Liver (tissue), 8 donors: ENCODE measurements at regions not wholly inside any gene's neighbourhood (a gene's known extent, or its start where the extent isn't known, plus 50 kb on each side); places are given as distances from the start of the nearest gene placed in this dataset.
"Not testable (repeated sequence)": the region's sequence is repeated elsewhere in the genome, so short reads cannot be mapped to it uniquely, and the experiment has no call there.

ENCODE experiments used
- DNase-seq: peaks from one replicate; pipeline ENCODE4 v3.0.0-alpha.2; 2017; ENCODE audit warnings: low spot score
- H3K27ac ChIP-seq, 2 donors: one replicate each; pipeline ENCODE4 v1.7.0; 2013; ENCODE audit warnings: inconsistent platforms in 2 of 2, low read length in 2 of 2, control low read depth in 1 of 2, low read depth in 1 of 2, mild to moderate bottlenecking in 1 of 2
- H3K27me3 ChIP-seq, 4 donors: one replicate each; pipeline versions ENCODE4 v1.6.1 to v1.7.0; 2013; ENCODE audit warnings: low read length in 3 of 4, inconsistent platforms in 1 of 4, mild to moderate bottlenecking in 1 of 4, moderate library complexity in 1 of 4; ENCODE audit not compliant: control insufficient read depth in 4 of 4, insufficient read depth in 4 of 4
- H3K36me3 ChIP-seq, 4 donors: one replicate each; pipeline versions ENCODE4 v1.6.1 to v1.7.0; 2013; ENCODE audit warnings: low read length in 3 of 4, mild to moderate bottlenecking in 3 of 4, low read depth in 1 of 4, moderate library complexity in 1 of 4; ENCODE audit not compliant: control insufficient read depth in 4 of 4, insufficient read depth in 3 of 4
- H3K4me1 ChIP-seq, 4 donors: one replicate each; pipeline versions ENCODE4 v1.6.1 to v1.7.0; 2013; ENCODE audit warnings: low read length in 3 of 4, mild to moderate bottlenecking in 3 of 4, moderate library complexity in 1 of 4; ENCODE audit not compliant: control insufficient read depth in 4 of 4, insufficient read depth in 4 of 4
- H3K4me3 ChIP-seq, 3 donors: one replicate each; pipeline versions ENCODE4 v1.6.1 to v1.7.0; 2013; ENCODE audit warnings: low read length in 3 of 3, control low read depth in 1 of 3, low read depth in 1 of 3, mild to moderate bottlenecking in 1 of 3
- H3K9ac ChIP-seq, 2 donors: one replicate each; pipeline ENCODE4 v1.7.0; 2013; ENCODE audit warnings: low read length in 2 of 2, mild to moderate bottlenecking in 2 of 2, moderate library complexity in 2 of 2, control low read depth in 1 of 2, low read depth in 1 of 2
- H3K9me3 ChIP-seq, 4 donors: one replicate each; pipeline versions ENCODE4 v1.6.1 to v1.7.0; 2013; ENCODE audit warnings: low read length in 3 of 4; ENCODE audit not compliant: control insufficient read depth in 4 of 4
- EGR1 ChIP-seq, 2 donors: IDR thresholded peaks; 2 replicates each; pipeline ENCODE4 v1.6.1; 2016 to 2018; ENCODE audit warnings: antibody characterized with exemption in 2 of 2, low read depth in 2 of 2
- FOXA1 ChIP-seq: IDR thresholded peaks from 2 replicates; pipeline ENCODE4 v1.6.1; 2016; ENCODE audit warnings: antibody characterized with exemption
- GABPA ChIP-seq, 2 donors: IDR thresholded peaks in 1 of 2; conservative IDR thresholded peaks in 1 of 2; 2 replicates each; pipeline ENCODE4 v1.6.1; 2016; ENCODE audit warnings: antibody characterized with exemption in 2 of 2, mild to moderate bottlenecking in 1 of 2, moderate library complexity in 1 of 2
- HNF4A ChIP-seq, 2 donors: conservative IDR thresholded peaks; 2 replicates each; pipeline ENCODE4 v1.6.1; 2016; ENCODE audit warnings: antibody characterized with exemption in 2 of 2, mild to moderate bottlenecking in 2 of 2
- HNF4G ChIP-seq: IDR thresholded peaks from 2 replicates; pipeline ENCODE4 v1.6.1; 2016; ENCODE audit warnings: antibody characterized with exemption
- JUND ChIP-seq, 2 donors: IDR thresholded peaks; 2 replicates each; pipeline ENCODE4 v1.6.1; 2016; ENCODE audit warnings: antibody characterized with exemption in 2 of 2
- NR2F2 ChIP-seq: IDR thresholded peaks from 2 replicates; pipeline ENCODE4 v1.6.1; 2016; ENCODE audit warnings: antibody characterized with exemption
- TAF1 ChIP-seq: conservative IDR thresholded peaks from 2 replicates; pipeline ENCODE4 v1.6.1; 2016; ENCODE audit warnings: antibody characterized with exemption, mild to moderate bottlenecking
- WGBS: extraction: QIAGEN DNeasy Blood & Tissue Kit; methylation state at CpG from one replicate; pipeline ENCODE4 v1.1.7; 2013; 5-methylcytosine and 5-hydroxymethylcytosine counted together
- TF ChIP-seq, protein P1 (sequence below): fragments of 150-350 bp; IDR thresholded peaks from 2 replicates; pipeline ENCODE4 v1.5.1; 2017; ENCODE audit warnings: improper control_type of control experiment, low read depth, low read length; ENCODE audit not compliant: missing input control
- TF ChIP-seq, protein P2 (sequence below): IDR thresholded peaks from 2 replicates; pipeline ENCODE4 v1.6.1; 2016; ENCODE audit warnings: antibody characterized with exemption
- TF ChIP-seq, protein P3 (sequence below): IDR thresholded peaks from 2 replicates; pipeline ENCODE4 v1.6.1; 2016; ENCODE audit warnings: antibody characterized with exemption
- donor health status: healthy.
- donor health status: healthy.
- donor health status: healthy.
- donor health status: healthy.
- donor health status: healthy.

DNA sequence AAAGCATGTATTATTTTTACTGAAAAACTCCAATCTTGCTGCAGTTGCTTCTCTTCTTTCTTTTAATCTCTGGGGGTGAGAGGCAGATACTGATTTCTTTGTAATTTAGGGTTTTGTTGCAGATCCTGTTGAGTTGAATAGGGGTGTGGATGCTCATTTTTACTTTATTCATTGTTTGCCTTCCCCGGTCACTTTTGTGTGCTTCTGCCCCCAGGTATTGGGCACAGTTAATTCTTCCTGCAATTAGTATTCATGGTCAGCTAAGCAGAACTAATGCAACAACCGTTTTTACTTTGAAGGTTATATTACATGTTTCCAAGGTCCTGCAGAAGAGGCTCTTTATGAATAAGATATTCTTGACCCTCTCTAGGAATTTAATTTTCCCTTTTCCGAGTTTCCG is 96.4 kb downstream of the BUB3 start:
- Histone ChIP-seq H3K36me3 (no peaks in the 10 kb centered on the region), H3K9ac (no peak overlapping the region), H3K4me3 (no peak overlapping the region), H3K27ac (no peak overlapping the region), H3K27me3 (no peaks in the 10 kb centered on the region), H3K9me3 (no peaks in the 10 kb centered on the region), H3K4me1 (peaks cover 2 to 6% (median 4%) of the 10 kb centered on the region in 4 donors)
- WGBS, result 81% methylated on average over 4 of the region's 4 CpGs
- no peak for DNase-seq
- TF ChIP-seq, protein P1, sequence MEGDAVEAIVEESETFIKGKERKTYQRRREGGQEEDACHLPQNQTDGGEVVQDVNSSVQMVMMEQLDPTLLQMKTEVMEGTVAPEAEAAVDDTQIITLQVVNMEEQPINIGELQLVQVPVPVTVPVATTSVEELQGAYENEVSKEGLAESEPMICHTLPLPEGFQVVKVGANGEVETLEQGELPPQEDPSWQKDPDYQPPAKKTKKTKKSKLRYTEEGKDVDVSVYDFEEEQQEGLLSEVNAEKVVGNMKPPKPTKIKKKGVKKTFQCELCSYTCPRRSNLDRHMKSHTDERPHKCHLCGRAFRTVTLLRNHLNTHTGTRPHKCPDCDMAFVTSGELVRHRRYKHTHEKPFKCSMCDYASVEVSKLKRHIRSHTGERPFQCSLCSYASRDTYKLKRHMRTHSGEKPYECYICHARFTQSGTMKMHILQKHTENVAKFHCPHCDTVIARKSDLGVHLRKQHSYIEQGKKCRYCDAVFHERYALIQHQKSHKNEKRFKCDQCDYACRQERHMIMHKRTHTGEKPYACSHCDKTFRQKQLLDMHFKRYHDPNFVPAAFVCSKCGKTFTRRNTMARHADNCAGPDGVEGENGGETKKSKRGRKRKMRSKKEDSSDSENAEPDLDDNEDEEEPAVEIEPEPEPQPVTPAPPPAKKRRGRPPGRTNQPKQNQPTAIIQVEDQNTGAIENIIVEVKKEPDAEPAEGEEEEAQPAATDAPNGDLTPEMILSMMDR, result no peak
- no peak for TF ChIP-seq FOXA1
- TF ChIP-seq HNF4G, result no peak
- TF ChIP-seq, protein P2, sequence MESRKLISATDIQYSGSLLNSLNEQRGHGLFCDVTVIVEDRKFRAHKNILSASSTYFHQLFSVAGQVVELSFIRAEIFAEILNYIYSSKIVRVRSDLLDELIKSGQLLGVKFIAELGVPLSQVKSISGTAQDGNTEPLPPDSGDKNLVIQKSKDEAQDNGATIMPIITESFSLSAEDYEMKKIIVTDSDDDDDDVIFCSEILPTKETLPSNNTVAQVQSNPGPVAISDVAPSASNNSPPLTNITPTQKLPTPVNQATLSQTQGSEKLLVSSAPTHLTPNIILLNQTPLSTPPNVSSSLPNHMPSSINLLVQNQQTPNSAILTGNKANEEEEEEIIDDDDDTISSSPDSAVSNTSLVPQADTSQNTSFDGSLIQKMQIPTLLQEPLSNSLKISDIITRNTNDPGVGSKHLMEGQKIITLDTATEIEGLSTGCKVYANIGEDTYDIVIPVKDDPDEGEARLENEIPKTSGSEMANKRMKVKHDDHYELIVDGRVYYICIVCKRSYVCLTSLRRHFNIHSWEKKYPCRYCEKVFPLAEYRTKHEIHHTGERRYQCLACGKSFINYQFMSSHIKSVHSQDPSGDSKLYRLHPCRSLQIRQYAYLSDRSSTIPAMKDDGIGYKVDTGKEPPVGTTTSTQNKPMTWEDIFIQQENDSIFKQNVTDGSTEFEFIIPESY, result no peak
- no peak for TF ChIP-seq JUND (IDR thresholded peaks at IDR 0.05)
- TF ChIP-seq HNF4A (conservative IDR thresholded peaks at IDR 0.05), result no peak
- TF ChIP-seq TAF1, result no peak
- TF ChIP-seq GABPA (IDR thresholded peaks at IDR 0.05 in 1 of 2, conservative IDR thresholded peaks at IDR 0.05 in 1 of 2), result no peak
- no peak for TF ChIP-seq EGR1 (IDR thresholded peaks at IDR 0.05; ENCODE audit: low read depth in 2 of 2)
- TF ChIP-seq NR2F2, result no peak
- TF ChIP-seq, protein P3, sequence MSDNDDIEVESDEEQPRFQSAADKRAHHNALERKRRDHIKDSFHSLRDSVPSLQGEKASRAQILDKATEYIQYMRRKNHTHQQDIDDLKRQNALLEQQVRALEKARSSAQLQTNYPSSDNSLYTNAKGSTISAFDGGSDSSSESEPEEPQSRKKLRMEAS, result no peak

DNA sequence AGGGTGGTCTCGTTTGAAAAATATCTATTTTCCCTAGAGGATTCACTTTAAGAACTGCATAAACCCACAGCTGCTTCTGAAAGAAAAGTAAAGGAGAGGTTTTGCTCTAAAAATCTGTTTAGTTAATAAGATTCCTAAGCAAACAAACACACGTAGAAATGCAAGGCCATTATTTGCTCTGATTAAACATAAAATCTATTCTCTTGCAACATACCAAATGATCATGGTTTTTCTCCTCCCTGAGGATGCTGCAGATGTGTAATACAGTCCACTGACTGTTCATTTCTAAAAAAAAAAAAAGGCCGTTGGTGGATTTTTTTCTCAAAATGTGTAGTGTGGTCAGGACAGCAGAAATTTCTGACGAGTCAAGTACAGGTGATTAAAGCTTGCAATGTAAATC is 98.6 kb downstream of the BUB3 start:
- no peak overlapping the region for H3K4me3 ChIP-seq
- H3K36me3 ChIP-seq, result no peaks in the 10 kb centered on the region
- 37% methylated on average over 4 of the region's 4 CpGs for WGBS
- no peaks in the 10 kb centered on the region for H3K27me3 ChIP-seq
- H3K9me3 ChIP-seq, result no peaks in the 10 kb centered on the region
- H3K4me1 ChIP-seq, result peaks cover 2 to 6% (median 4%) of the 10 kb centered on the region in 4 donors
- DNase-seq, result no peak
- H3K9ac ChIP-seq, result no peak overlapping the region
- peak in 1 of 2 donors; percentile 13 for TF ChIP-seq HNF4A (conservative IDR thresholded peaks at IDR 0.05)
- TF ChIP-seq FOXA1, result no peak
- no peak overlapping the region for H3K27ac ChIP-seq

DNA sequence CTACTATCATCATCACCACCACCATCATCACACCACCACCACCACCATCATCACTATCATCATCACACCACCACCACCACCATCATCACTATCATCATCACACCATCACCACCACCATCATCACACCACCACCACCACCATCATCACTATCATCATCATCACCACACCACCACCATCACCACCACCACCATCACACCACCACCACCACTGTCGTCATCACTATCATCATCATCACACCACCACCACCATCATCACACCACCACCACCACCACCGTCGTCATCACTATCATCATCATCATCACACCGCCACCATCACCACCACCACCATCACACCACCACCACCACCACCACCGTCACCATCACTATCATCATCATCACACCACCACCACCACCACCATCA is 100.1 kb downstream of the BUB3 start:
- H3K36me3 ChIP-seq, H3K9me3 ChIP-seq, H3K9ac ChIP-seq, H3K27me3 ChIP-seq, H3K4me3 ChIP-seq, H3K27ac ChIP-seq, H3K4me1 ChIP-seq, DNase-seq: not testable (repeated sequence)
- 88% methylated on average over 5 of the region's 5 CpGs for WGBS
